T-helper 2 cell (primary cell): ENCODE measurements at regions not wholly inside any gene's neighbourhood (a gene's known extent, or its start where the extent isn't known, plus 50 kb on each side); places are given as distances from the start of the nearest gene placed in this dataset.

Experiments used
- DNase-seq, 5 experiments: peaks; one replicate each; pipeline versions ENCODE4 v3.0.0 to v3.0.0-alpha.2; 2012 to 2022

DNA sequence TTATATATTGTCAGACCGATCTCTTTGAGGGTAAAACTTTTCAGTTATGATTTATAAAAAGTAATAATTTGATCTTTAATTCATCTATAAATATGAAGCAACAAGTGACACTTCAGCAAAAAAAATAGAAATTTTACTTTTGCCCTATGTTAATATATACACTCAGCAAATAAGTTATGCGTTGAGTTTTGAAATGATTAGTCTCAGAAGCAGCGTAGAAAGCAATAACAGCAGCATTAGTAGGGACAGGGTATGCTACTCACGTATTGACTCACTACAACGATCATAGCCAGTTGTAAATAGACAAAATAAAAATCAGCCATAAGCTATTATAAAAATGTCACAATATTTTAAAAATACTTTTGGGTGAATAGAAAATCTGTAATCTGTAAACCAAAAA lies 1229.2 kb downstream of the ADGRL3 start:
- no peak for DNase-seq

DNA sequence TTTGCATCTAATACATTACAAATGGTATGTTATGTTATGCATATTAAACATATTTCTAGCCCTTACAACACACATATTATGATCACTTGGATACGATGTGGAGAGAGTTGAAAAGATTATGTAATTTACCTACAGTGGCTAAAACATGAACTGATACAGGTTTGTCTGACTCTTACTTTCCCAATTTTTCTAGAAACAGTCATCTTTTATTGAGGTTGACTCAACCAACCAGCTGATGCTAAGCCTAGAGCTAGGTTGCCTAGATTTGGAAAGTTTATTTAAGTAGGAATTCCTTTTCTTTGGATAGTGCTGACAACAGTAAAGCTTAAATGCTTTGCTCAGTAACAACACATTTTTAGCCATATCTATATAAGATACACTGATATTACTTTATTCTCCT lies 1215.1 kb downstream of the ADGRL3 start:
- no peak for DNase-seq

DNA sequence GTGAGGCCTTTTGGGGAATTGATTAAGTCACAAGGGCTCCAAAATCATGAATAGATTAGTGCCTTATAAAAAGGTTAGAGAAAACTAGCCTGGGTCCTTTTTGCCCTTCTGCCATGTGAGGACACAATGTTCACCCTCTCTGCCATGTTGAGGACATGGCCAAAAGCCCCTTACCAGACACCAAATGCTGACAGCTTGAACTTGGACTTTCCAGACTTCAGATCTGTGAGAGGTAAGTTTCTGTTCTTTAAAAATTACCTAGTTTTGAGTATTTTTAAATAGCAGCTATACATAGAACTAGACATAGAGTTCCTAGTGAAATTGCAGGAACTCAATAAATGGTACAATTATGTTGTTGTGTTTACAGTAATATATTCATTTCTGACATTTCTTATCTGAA lies 1214.4 kb downstream of the ADGRL3 start:
- DNase-seq: no peak

DNA sequence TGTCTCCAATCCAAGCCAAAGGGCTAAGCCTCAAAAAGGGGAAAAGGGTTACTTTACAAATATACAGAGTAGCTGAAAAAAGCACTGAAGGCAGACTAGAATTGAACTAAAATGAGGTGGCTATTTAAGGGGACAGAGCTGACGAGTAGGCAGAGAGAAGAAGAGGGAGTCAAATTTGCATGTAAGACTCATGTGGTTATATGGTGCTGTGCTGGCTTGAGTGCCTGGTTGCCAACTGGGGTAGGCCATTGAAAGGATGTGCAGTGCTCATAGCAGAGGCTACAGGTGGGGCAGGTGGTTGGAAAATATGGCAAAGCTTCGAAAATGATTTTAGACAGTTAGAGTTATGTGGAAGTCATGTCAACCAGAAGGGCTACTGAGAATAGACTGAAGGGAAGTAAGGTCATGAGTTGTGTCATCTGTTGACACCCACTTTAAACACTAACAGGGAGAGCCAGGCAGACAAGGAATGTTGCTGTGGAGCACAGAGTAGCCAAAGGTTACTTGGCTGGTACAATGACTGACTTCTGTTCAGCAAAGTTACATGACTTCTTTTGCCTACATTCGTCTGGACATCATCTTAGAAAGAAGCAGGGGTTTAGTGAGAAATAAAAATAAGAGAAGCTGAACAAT lies 1210.4 kb downstream of the ADGRL3 start:
- DNase-seq: no peak

DNA sequence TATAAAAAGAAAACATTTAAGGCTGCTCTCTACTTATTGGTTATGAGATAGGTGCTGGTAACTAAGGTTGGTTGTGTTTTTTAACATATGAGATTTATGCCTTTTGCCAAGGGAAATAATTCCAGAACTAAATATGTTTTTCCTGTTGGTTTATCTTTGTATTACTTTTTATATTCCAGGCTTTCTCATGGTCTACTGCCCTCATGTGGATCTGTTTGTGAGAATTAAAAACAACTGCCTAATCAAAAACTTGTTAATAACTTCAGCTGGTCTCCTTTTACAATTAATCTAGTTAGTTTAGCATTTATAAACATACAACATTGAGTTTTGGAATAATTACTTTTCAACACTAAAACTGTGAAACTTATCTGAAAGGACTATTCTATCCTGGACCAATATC lies 1208.3 kb downstream of the ADGRL3 start:
- DNase-seq: no peak

DNA sequence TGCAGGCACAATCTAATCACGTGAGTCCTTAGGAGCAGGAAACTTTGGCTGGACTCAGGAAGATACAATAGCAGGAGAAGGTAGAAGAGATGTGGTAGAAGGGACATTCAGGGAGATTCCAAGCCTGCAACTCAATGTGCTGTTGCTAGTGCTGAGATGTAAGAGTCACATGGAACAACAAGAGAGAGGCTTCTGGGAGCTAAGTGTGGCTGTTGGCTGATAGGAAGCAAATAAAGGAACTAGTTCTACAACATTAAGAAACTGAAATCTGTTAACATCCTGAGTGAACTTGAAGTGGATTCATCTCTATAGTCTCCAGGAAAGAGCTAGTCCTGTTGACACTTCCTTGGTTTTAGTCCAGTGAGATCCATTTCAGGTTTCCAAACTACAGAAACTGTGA lies 1207.4 kb downstream of the ADGRL3 start:
- DNase-seq: no peak

DNA sequence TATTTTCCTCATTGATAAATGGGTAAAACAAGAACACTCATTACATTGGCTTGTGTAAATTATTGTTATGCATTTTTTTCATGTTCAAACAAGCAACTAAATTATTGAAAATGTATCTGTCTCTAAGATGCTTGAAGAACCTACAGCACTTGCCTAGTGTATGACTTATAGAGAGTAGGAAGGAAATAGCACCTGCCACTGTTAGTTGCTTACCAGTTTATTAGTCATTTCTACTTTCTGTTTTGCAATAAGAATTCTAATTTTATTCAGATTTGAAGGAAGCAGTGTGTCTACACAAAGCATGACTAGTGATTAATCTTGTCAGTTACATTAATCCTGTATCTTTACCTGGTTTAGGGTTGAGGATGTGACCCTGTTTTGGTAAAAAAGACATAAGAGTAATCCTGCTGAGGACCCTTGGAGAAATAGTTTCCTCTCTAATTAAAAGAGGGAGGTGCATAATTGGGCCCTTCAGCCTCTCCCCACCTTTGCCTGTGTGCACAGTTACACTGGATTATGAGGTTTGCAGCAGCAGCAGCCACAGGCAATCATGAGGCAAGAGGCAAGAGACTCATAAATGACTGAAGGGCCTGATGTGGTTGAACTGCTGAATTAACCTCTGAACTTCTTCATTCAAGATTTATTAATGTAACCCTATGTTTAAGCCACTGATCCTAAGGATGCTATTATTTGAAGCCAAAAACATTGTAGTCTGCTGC lies 1202.1 kb downstream of the ADGRL3 start:
- no peak for DNase-seq

DNA sequence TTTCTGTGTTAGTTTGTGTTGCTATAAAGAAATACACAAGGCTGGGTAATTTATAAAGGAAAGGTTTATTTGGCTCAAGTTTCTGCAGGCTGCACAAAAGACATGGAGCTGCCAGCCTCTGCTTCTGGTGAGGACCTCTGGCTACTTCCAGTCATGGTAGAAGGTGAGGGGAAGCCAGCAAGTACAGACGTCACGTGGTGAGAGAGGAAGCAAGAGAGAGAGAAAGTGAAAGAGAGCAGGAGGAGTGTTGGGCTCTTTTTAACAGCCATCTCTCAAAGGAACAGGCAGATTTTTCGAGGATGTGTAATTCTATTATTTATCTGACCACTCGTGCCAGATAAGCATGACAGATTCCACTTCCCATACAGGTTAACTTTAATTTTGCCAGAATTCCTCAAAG lies 1199.1 kb downstream of the ADGRL3 start:
- peak in 1 of 5 experiments; percentile 26 for DNase-seq

DNA sequence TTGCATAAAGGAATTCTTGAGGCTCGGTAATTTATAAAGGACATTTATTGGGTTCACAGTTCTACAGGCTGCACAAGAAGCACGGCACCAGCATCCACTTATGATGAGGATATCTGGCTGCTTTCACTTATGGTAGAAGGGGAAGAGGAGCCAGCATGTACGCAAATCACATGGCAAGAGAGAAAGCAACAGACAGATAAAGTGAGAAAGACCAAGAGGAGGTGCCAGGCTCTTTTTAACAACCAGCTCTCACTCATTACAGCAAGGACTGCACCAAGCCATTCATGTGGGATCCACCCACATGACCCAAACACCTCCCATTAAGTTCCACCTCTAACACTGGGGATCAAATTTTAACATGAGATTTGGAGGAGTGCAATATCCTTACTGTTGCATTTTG lies 1198.2 kb downstream of the ADGRL3 start:
- no peak for DNase-seq

DNA sequence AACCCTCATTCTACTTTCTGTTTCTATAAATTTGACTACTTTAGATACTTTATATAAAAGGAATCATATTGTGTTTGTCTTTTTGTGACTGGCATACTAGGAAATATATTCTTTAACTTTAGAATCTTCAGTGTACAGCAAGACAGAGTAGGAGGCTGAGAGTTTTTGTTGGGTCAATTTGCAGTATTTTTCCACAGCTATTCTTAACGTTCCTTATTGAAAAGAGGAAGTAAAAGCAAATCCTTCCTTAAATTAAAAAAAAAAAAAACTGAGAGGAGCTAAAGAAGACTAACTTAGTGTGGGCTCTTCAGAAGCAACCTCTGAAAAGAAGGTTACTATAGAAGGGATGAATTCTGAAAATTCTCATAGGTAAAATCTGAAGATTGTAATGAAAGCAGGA lies 1194.6 kb downstream of the ADGRL3 start:
- no peak for DNase-seq

DNA sequence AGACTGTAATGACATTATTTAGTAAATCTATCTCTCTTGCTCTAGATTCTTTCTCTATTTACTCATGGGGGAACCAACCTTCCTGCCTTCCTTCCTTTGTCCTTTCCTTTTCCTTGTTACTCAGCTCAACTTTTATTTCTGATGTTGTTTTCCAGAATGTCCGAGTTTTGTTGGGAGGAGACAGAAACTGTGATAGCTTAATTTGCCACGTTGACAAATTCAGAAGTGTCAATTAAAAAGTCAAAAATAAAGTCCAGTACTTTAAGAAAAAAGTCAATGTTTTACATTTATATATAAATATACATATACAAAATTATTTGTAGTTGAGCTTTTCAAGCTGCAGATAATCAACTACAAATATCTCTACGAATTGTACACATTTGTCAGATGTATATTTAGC lies 1187.7 kb downstream of the ADGRL3 start:
- DNase-seq: no peak

DNA sequence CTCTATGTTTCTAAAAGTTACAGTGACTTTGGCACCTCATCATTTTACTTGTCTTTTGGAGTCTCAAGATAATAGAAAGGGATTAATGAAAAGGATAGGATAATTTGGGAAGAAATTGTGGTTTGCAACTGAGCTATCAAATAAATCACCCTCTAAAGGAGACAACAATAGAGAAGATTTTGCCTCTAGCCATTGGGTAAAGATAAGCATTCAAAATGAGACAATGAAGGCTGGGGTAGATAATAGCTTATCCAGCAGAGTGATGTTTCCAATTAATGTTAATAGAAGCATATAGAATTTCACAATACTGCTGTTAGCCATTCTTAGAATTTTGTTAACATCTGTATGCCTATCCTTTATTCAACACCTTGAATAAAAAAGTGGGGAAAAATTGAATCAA lies 1177.6 kb downstream of the ADGRL3 start:
- DNase-seq: no peak

DNA sequence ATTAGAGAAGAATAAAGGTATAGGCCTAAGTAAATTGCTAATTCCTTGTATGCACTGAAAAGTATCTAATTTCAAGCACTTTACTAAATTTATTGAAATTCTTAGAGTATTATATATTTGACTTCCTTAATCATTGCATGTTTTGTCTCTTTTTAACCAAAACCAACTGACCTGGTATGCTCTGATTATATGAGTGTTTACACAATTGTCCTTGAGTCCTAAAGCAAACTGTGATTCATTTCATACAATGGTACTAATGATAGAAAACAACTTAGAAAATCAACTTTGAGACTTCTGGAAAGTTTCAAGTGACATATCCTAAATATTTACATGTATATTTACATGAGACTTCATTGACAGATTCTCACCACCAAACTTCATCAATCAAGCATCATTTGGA lies 1177.1 kb downstream of the ADGRL3 start:
- DNase-seq: no peak

DNA sequence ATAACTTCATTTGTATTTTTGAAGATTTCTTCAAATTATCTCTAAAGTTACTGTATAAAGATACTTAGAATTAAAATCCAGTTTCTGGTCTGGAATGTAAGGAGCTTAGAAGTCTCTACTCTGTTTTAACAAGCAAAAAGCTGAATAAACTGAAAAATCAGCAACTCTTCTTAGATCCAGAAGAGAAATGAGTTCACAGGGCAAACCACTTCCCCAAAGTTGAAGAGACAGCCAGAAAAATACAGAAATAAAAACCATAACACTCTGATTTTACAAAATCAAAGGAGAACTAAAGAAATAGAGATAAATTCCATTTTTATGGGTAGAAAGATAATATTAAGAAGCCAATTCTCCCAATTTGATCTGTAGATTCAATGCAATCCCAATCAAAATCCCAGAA lies 1166.8 kb downstream of the ADGRL3 start:
- no peak for DNase-seq

DNA sequence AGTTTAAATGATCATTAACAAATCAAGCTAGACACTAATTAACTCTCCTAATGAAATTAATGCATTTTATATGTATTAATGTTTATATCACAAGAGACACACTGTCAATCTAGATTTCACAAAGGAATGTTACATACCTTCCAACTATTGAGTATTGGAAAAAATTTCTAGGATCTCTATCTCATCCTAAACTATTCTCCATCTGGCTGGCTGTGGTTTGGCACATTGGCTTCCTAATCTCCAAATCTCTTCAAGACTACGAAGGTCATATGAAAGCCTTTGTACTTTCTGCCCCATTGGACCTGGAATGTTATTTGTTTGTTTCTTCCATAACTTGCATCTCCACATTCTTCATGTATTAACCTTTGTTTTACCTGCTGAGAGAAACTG lies 1160.0 kb downstream of the ADGRL3 start:
- no peak for DNase-seq

DNA sequence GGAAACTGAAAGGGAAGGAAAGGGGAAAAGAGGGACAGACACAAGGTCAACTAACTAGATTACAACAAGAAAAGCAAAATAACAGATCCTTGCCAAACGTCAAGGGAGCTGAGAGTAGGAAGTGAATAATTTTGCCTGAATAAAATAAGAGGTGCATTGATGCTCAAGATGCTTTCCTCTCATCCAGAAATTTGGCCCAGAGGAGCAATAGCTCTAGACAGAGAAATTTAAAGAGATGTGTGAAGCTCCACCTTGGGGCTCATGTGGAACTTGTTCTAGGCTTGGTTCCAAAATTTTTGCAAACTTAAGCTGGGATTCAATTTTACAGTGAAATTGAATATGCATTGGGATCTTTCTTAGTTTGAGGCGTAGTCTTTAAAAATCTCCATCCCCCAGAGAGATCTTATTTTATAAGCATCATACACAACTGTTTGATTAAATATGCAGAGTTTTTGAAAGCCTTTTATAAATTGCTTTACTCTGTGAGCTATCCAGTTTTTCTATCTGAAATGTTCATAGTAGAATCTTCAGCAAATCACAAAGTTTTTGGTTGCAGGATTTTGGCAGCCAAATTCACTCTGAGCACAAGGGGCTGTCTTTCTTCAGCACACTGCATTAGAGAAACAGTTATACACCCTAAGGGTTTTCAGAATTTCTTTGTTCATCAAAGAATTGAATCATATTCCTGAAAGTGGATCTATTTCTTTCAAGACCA lies 1159.5 kb downstream of the ADGRL3 start:
- no peak for DNase-seq

DNA sequence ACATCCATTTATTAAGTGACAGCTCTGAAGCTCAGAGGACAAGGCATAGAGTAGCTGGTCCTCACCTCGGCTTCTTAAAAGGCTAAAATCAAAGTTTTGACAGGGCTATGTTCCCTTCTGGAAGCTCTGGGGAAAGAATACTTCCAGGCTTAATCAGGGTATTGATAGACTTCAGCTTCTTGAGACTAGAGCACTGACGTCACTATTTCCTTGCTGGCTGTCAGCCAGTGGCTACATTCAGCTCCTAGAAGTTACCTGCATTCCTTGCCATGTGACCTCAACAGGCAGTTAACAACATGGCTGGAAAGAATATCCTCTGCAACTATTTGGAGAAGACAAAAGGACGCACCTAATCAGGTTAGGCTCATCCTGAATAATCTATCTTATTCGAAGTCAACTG lies 1144.8 kb downstream of the ADGRL3 start:
- no peak for DNase-seq

DNA sequence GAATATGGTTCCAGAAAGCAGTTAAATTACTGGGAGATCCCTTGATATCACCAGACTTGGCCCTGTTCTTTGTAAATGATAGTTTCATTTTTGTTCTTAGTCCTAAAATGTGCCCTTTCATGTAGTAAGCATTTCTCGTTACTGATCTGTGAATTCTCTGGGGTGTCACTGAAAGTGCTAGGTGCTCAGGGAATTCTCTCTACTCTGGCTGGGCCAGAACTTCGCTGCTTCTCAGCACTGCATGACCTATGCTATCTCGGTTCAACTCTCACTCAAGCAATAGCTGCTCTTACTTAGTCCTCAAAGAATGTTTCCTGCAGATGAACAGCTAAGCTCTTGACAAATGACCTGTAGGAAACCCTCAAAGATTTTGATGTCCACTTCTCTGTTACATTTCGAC lies 1144.3 kb downstream of the ADGRL3 start:
- no peak for DNase-seq

DNA sequence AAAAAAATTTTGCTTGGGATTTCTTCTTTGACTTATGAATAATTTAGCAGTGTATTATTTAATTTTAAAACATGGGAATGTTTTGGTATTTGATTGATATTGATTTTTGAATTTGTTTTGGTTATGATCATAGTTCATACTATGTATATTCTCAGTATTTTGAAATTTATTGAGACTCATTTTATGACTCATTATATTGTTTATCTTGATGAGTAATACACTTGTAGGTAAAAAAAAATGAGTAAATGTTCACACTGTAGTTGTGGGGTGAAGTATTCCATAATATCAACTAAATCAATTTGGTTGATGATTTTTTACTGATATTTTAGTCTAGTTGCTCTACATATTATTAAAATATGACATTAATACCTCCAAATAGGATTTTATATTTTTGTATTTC lies 1142.2 kb downstream of the ADGRL3 start:
- no peak for DNase-seq

DNA sequence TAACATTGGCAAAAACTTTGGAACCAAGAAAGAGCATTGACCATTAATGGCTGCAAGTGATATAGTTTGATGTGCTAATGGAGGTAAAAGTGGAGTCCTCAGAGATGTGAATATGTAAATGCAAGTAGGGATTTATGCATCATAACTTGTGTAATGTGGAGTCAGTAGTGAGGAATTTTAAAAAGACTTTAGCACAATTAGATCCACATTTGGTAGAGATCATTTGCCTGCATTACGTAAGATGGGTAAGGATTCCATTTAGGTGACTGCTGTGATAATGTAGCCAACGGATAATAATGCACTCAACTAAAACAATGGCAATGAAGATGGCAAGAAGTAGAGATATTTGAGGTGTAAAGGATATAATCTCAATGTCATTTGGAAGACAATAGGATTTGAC lies 1128.4 kb downstream of the ADGRL3 start:
- DNase-seq: no peak

DNA sequence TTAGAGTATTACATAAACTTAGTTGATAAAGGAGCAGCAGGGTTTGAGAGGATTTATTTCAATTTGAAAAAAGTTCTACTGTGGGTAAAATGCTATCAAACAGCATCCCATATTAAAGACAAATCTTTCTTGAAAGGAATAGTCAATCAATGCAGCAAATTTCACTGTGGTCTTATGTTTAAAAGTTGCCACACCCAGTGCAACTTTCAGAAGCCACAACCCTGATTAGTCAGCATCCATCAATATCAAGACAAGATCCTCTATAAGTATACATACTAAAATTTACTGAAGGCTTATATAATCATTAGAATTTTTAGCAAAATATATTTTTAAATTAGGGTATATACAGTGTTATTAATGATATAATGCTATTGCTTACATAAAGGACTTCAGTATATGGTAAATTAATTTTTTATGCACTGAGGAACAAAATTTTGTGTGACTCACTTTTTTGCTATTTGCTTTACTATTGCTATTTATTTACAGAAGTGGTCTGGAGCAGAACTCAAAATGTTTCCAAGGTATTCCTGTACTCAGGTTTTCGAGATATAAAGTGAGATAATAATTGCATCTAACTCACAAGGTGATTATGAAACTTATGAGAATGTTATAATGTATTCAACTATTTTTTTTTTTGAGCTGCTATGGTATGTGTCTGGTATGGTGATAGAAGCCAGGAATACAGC lies 1127.6 kb downstream of the ADGRL3 start:
- DNase-seq: no peak

DNA sequence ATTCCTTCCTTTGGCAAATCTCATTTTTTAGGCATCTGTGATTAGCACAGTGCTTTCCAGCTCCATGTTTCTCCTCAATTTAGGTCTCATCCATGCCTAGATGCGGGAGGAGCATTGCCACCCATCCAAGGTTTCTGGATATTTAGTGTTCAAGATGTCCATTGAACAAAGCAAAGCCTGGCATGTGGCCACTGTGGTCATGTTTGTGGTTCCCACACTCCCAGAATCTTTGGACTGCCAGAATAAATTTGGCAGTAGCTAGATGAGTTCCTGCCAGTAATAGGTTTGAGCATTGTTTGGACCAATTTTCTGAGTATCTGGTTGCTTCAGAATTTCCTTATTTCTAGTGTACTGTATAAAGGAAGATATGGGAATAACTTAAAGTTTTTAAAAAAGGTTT lies 1124.1 kb downstream of the ADGRL3 start:
- DNase-seq: no peak

DNA sequence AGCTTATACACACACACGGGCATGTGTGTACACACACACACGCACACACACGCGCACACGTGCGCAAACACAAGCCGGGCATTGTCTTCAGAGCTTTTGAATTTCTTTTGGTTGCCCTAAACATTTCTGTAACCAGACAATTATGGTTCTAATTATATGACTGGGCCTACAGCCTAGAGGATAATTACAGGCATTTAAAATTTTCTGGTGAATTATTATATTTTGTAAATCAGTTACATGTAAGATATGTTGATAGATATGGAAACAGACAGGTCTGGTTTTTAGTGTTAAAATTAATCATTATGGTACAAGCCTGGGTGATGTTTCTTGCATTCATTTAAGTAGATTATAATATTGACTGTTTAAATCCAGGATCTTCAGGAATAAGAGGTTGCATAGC lies 1120.5 kb downstream of the ADGRL3 start:
- DNase-seq: no peak

DNA sequence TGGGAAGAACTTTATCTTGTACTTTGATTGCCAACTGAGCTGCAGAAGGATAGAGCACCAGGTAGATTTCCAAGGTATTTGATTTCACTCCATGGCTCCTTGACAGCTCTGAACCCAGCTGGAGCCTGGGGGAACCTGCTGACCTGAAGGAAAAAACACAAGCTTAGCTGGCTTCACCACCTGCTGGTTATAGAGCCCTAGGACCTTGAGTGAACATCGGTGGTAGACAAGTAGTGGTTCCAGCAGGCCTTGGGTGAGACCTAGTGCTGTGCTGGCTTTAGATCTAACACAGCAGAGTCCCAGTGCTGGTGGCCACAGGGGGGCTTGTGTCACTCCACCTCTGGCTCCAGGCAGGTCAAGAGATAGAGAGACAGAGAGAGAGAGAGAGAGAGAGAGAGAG lies 1102.6 kb downstream of the ADGRL3 start:
- no peak for DNase-seq
